ENCODE measurements at regions not wholly inside any gene's neighbourhood (a gene's known extent, or its start where the extent isn't known, plus 50 kb on each side); places are given as distances from the start of the nearest gene placed in this dataset.

GRCh38 chr20:56930876-56931275 lies 301.8 kb downstream of the TFAP2C start:
- no peak for DNase-seq

GRCh38 chr20:56932575-56933330 lies 303.6 kb downstream of the TFAP2C start:
- DNase-seq = no peak

- no peak for DNase-seq
These were observed 304.2 kb downstream of the TFAP2C start for GRCh38 chr20:56933331-56933698.

- DNase-seq = no peak
These were observed 305.8 kb downstream of the TFAP2C start for GRCh38 chr20:56934888-56935287.

GRCh38 chr20:56940466-56940865 lies 311.4 kb downstream of the TFAP2C start:
- DNase-seq = no peak

- DNase-seq = no peak
These were observed 312.1 kb downstream of the TFAP2C start for GRCh38 chr20:56941101-56941686.

GRCh38 chr20:56943946-56944945 lies 315.1 kb downstream of the TFAP2C start:
- DNase-seq = no peak

GRCh38 chr20:56945057-56945456 lies 316.0 kb downstream of the TFAP2C start:
- no peak for DNase-seq

GRCh38 chr20:56945901-56946300 lies 316.8 kb downstream of the TFAP2C start:
- DNase-seq = no peak

- no peak for DNase-seq
These were observed 317.1 kb downstream of the BMP7 start for GRCh38 chr20:56949318-56949717.

- DNase-seq = no peak
These were observed 314.0 kb downstream of the BMP7 start for GRCh38 chr20:56952258-56953047.

GRCh38 chr20:56953048-56953586 lies 313.3 kb downstream of the BMP7 start:
- DNase-seq = no peak

GRCh38 chr20:56954797-56955196 lies 311.6 kb downstream of the BMP7 start:
- no peak for DNase-seq

- DNase-seq = no peak
These were observed 310.8 kb downstream of the BMP7 start for GRCh38 chr20:56955680-56956079.

GRCh38 chr20:56956534-56956933 lies 309.9 kb downstream of the BMP7 start:
- DNase-seq = no peak

- no peak for DNase-seq
These were observed 308.5 kb downstream of the BMP7 start for GRCh38 chr20:56957737-56958553.

- no peak for DNase-seq
These were observed 301.5 kb downstream of the BMP7 start for GRCh38 chr20:56964901-56965300.

- no peak for DNase-seq
These were observed 298.5 kb downstream of the BMP7 start for GRCh38 chr20:56967916-56968315.

- DNase-seq = no peak
These were observed 297.9 kb downstream of the BMP7 start for GRCh38 chr20:56968376-56969048.

- DNase-seq = no peak
These were observed 291.8 kb downstream of the BMP7 start for GRCh38 chr20:56974499-56975250.
